ENCODE measurements at regions not wholly inside any gene's neighbourhood (a gene's known extent, or its start where the extent isn't known, plus 50 kb on each side); places are given as distances from the start of the nearest gene placed in this dataset.
"Not testable (repeated sequence)": the region's sequence is repeated elsewhere in the genome, so short reads cannot be mapped to it uniquely, and the experiment has no call there.

- TF ChIP-seq HDGF (IDR thresholded peaks at IDR 0.05); PRPF4 (IDR thresholded peaks at IDR 0.05; ENCODE audit: insufficient read depth, low read depth, low read length, poor library complexity, severe bottlenecking); CTCFL (IDR thresholded peaks at IDR 0.05; ENCODE audit: borderline replicate concordance, insufficient read depth, low read depth, low read length, poor library complexity, severe bottlenecking): not testable (repeated sequence)
These were observed 186.4 kb downstream of the ADRA2C start for GRCh38 chr4:3952443-3953139.

Data from K562 (cell line).